ENCODE measurements at regions not wholly inside any gene's neighbourhood (a gene's known extent, or its start where the extent isn't known, plus 50 kb on each side); places are given as distances from the start of the nearest gene placed in this dataset.

- FAIRE-seq (no peak), DNase-seq (ENCODE audit: low read depth, low spot score) (no peak)
- dilution Hi-C loops (cut with MboI; ENCODE audit: extremely low pct_ligation_motif_present, low sequenced_read_pairs): no loop called here
- no peak for TF ChIP-seq MYC (IDR thresholded peaks at IDR 0.05; ENCODE audit: low read depth, low read length)
- no peak for TF ChIP-seq FOS (IDR thresholded peaks at IDR 0.05; ENCODE audit: borderline replicate concordance, insufficient read depth, low read length)
- no peak for TF ChIP-seq POLR2AphosphoS5 (IDR thresholded peaks at IDR 0.05; ENCODE audit: insufficient read depth, low read depth, low read length)
- no peak for TF ChIP-seq EZH2 (IDR thresholded peaks at IDR 0.05; ENCODE audit: borderline replicate concordance, low read depth, low read length, severe bottlenecking)
- no peak for TF ChIP-seq CTCF (IDR thresholded peaks at IDR 0.05; ENCODE audit: extremely low read depth in 1 of 2, insufficient read depth in 1 of 2, low read depth in 1 of 2, low read length in 2 of 2)
- no peak for TF ChIP-seq JUN (IDR thresholded peaks at IDR 0.05; ENCODE audit: borderline replicate concordance, insufficient read depth, insufficient read length, low read depth)
- TF ChIP-seq GATA2 (IDR thresholded peaks at IDR 0.05; ENCODE audit: insufficient read depth, insufficient read length, low read depth, low read length): no peak
- no peak for TF ChIP-seq POLR2A (IDR thresholded peaks at IDR 0.05; ENCODE audit: low read depth, low read length)
- TF ChIP-seq MAX (IDR thresholded peaks at IDR 0.05; ENCODE audit: insufficient read depth, insufficient read length): no peak
- H3K27me3 ChIP-seq (ENCODE audit: control insufficient read depth in 2 of 2, insufficient read depth in 2 of 2, low read length in 2 of 2): no peaks in the 10 kb centered on the region
- H2AFZ ChIP-seq (ENCODE audit: low read depth, low read length): no peak overlapping the region
- H3K79me2 ChIP-seq (ENCODE audit: control insufficient read depth, insufficient read depth, low read length): no peaks in the 10 kb centered on the region
- no peak overlapping the region for H3K9ac ChIP-seq (replicated peaks; ENCODE audit: extremely low read depth, insufficient read depth, low read length)
- H3K4me1 ChIP-seq (ENCODE audit: control insufficient read depth, extremely low read depth, insufficient read depth, low read length): no peaks in the 10 kb centered on the region
- BruUV-seq (replicated peaks): no TSS peak
- H3K27ac ChIP-seq (ENCODE audit: insufficient read depth, low read depth, low read length): no peak overlapping the region
- H3K9me1 ChIP-seq (replicated peaks; ENCODE audit: control insufficient read depth, extremely low read depth, insufficient read depth, low read length): no peaks in the 10 kb centered on the region
- no peaks in the 10 kb centered on the region for H3K36me3 ChIP-seq (ENCODE audit: control insufficient read depth in 2 of 2, extremely low read depth in 1 of 2, insufficient read depth in 2 of 2, low read length in 2 of 2)
- CTCF ChIA-PET: no interaction called here
- POLR2A ChIA-PET: no interaction called here
- no peak overlapping the region for H3K4me3 ChIP-seq (replicated peaks in 1 of 3; ENCODE audit: insufficient read depth in 1 of 3, low read depth in 1 of 3, low read length in 3 of 3)
- H4K20me1 ChIP-seq (replicated peaks; ENCODE audit: control insufficient read depth, extremely low read depth, insufficient read depth, low read length): no peaks in the 10 kb centered on the region
- intact Hi-C loops (cut with micrococcal nuclease): no loop called here
- H3K9me3 ChIP-seq (replicated peaks; ENCODE audit: control insufficient read depth, insufficient read depth, low read length): no peaks in the 10 kb centered on the region
- H3K4me2 ChIP-seq (ENCODE audit: insufficient read depth, low read length): no peak overlapping the region
Observed at GRCh38 chr6:62681108-62681507, 395.1 kb upstream of the KHDRBS2 start.
